Natural killer cell (primary cell): ENCODE measurements at regions not wholly inside any gene's neighbourhood (a gene's known extent, or its start where the extent isn't known, plus 50 kb on each side); places are given as distances from the start of the nearest gene placed in this dataset.

ENCODE experiments used
- ATAC-seq, 3 donors: fragments of 150-1000 bp in 2 of 3; fragments of 200-7000 bp in 1 of 3; cut with Tn5 transposase; 1 replicate in 1 of 3; 2 replicates in 2 of 3; pipeline ENCODE4 v1.10.0; 2021; ENCODE audit warnings: mild to moderate bottlenecking in 2 of 3, moderate library complexity in 2 of 3
- DNase-seq, 2 donors: peaks; one replicate each; pipeline versions ENCODE4 v3.0.0 to v3.0.0-alpha.2; 2013 to 2021; ENCODE audit warnings: mixed read lengths in 1 of 2
- H3K27ac ChIP-seq: one replicate; pipeline ENCODE4 v1.5.1; 2013; ENCODE audit warnings: mild to moderate bottlenecking, low read length
- H3K27me3 ChIP-seq: one replicate; pipeline ENCODE4 v1.6.1; 2013; ENCODE audit warnings: low read length; ENCODE audit not compliant: control insufficient read depth, insufficient read depth
- H3K36me3 ChIP-seq: one replicate; pipeline ENCODE4 v1.6.1; 2013; ENCODE audit warnings: low read length; ENCODE audit not compliant: control insufficient read depth, insufficient read depth
- H3K4me1 ChIP-seq: one replicate; pipeline ENCODE4 v1.6.1; 2013; ENCODE audit warnings: low read length; ENCODE audit not compliant: control insufficient read depth, insufficient read depth
- H3K4me3 ChIP-seq: one replicate; pipeline ENCODE4 v1.5.1; 2013; ENCODE audit warnings: low read length
- H3K9me3 ChIP-seq: one replicate; pipeline ENCODE4 v1.6.1; 2013; ENCODE audit warnings: low read length; ENCODE audit not compliant: control insufficient read depth, insufficient read depth
- H3K27ac Mint-ChIP-seq, 2 donors: one replicate each; pipeline ENCODE4 v1.8.0; 2022; ENCODE audit warnings: mild to moderate bottlenecking in 2 of 2, mixed read lengths in 2 of 2, moderate library complexity in 1 of 2
- H3K27me3 Mint-ChIP-seq, 2 donors: one replicate each; pipeline ENCODE4 v1.8.0; 2022; ENCODE audit warnings: low read depth in 2 of 2, mixed read lengths in 2 of 2
- H3K36me3 Mint-ChIP-seq: one replicate; pipeline ENCODE4 v1.8.0; 2022; ENCODE audit warnings: mixed read lengths
- H3K4me1 Mint-ChIP-seq, 2 donors: one replicate each; pipeline ENCODE4 v1.8.0; 2022; ENCODE audit warnings: mixed read lengths in 2 of 2
- H3K4me3 Mint-ChIP-seq: one replicate; pipeline ENCODE4 v1.8.0; 2022; ENCODE audit warnings: mild to moderate bottlenecking, moderate library complexity, mixed read lengths
- H3K9me3 Mint-ChIP-seq, 2 donors: one replicate each; pipeline ENCODE4 v1.8.0; 2022; ENCODE audit warnings: mixed read lengths in 2 of 2
- WGBS: methylation state at CpG from one replicate; pipeline ENCODE4 v1.1.7; 2013; ENCODE audit warnings: missing lambda C conversion rate; ENCODE audit not compliant: insufficient coverage; 5-methylcytosine and 5-hydroxymethylcytosine counted together
- intact Hi-C: fragments of 100-400 bp; cut with micrococcal nuclease; formaldehyde crosslinking; loops from one replicate; pipeline ENCODE4 v1.14.2; 2022
- TF ChIP-seq, protein P1 (sequence below): fragments of 200-600 bp; IDR thresholded peaks from one replicate; pipeline ENCODE4 v1.8.0; 2022; ENCODE audit warnings: antibody characterized with exemption

DNA sequence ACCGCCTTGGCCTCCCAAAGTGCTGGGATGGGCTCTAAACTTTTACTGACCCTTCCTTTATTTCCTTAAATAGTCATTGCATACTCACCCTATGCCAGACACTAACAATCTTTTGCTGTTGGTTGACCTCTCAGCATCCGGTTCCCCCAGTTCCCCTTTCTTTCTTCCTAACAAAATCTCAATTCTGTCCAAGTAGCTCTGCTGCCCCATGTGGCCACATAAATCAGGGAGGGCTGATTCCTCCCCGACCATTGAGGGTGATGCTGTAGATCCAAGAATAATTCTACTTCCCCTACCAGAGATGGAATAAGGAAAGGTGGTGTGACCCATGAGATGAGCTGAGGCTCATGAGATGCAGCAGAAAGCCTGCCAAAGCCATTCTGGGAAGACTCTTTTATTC, 315.3 kb upstream of the MSX2 start:
- Mint-ChIP-seq H3K4me3 (no peak overlapping the region), H3K9me3 (peaks cover 0 to 2% of the 10 kb centered on the region in 2 donors), H3K4me1 (no peaks in the 10 kb centered on the region), H3K27ac (no peak overlapping the region), H3K27me3 (peaks cover 8 to 36% of the 10 kb centered on the region in 2 donors), H3K36me3 (no peaks in the 10 kb centered on the region)
- Histone ChIP-seq H3K27ac (no peak overlapping the region), H3K4me3 (no peak overlapping the region), H3K36me3 (no peaks in the 10 kb centered on the region), H3K4me1 (no peaks in the 10 kb centered on the region), H3K27me3 (no peaks in the 10 kb centered on the region), H3K9me3 (no peaks in the 10 kb centered on the region)
- intact Hi-C loops: no loop called here
- peak in 1 of 3 donors; percentile 33 for ATAC-seq
- WGBS: 39% methylated on average over 2 of the region's 3 CpGs
- DNase-seq: no peak
- TF ChIP-seq, protein P1, sequence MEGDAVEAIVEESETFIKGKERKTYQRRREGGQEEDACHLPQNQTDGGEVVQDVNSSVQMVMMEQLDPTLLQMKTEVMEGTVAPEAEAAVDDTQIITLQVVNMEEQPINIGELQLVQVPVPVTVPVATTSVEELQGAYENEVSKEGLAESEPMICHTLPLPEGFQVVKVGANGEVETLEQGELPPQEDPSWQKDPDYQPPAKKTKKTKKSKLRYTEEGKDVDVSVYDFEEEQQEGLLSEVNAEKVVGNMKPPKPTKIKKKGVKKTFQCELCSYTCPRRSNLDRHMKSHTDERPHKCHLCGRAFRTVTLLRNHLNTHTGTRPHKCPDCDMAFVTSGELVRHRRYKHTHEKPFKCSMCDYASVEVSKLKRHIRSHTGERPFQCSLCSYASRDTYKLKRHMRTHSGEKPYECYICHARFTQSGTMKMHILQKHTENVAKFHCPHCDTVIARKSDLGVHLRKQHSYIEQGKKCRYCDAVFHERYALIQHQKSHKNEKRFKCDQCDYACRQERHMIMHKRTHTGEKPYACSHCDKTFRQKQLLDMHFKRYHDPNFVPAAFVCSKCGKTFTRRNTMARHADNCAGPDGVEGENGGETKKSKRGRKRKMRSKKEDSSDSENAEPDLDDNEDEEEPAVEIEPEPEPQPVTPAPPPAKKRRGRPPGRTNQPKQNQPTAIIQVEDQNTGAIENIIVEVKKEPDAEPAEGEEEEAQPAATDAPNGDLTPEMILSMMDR: no peak

DNA sequence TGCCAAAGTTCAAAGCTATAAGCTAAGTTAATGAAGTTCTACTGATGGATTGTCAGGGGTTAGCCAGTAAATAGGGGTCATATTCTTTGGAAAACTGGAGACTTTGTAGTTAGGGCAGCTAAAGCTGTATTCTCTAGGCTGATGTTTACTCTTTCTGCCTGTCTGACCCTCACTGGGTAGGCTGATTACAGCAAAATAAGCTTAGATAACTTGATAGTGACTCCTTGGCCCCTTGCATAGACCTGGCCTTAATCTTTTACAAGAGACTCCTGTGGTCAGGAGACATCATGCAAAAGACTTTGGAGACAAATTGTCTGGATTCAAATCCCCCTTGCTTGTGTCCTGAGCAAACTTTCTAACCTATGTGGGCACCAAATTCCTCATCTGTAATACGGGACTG, 314.4 kb upstream of the MSX2 start:
- peaks cover 8 to 40% of the 10 kb centered on the region in 2 donors for H3K27me3 Mint-ChIP-seq

DNA sequence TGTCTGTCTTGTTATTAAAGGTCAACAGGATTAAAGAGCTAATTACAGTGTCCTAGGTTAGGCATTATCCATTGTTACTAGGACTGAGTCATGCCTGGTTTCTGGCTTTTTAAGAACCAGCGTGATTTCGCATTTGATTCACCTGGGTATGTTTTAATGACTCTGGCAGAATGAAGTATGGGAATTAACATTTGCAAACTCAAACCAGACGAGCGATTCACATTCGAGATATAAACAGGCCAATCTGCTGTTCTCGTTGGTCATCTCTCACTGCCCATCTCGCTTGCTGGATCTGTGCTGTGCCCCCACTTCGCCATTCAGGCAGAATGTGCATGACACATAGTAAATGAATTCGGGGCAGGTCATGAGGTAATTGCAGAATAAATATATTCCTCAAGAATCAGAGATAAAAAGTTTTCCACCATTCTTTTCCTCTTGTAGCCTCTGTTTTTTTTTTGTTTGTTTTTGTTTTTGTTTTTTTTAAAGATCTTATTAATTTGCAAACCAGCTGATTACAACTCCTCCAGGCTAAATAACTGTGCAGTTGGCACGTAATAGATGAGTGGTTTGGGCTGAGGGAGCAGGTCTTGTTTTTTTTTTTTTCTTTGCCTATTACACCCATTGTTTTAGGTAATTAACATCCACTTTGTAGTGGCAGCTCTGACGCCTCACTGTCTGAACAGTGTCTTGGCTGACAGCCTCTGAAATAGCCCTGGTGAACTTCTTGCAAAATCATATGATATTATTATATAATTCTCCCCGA, 313.5 kb upstream of the MSX2 start:
- H3K9me3 ChIP-seq: no peaks in the 10 kb centered on the region
- Mint-ChIP-seq H3K27ac (no peak overlapping the region), H3K4me1 (no peaks in the 10 kb centered on the region), H3K36me3 (no peaks in the 10 kb centered on the region), H3K9me3 (peaks cover 0 to 2% of the 10 kb centered on the region in 2 donors), H3K4me3 (no peak overlapping the region), H3K27me3 (peaks cover 7 to 45% of the 10 kb centered on the region in 2 donors)
- no peaks in the 10 kb centered on the region for H3K4me1 ChIP-seq
- no peaks in the 10 kb centered on the region for H3K27me3 ChIP-seq
- TF ChIP-seq, protein P1: no peak
- no peaks in the 10 kb centered on the region for H3K36me3 ChIP-seq
- no peak overlapping the region for H3K4me3 ChIP-seq
- 87% methylated on average over 10 of the region's 12 CpGs for WGBS
- intact Hi-C loops: no loop called here
- DNase-seq (no peak), ATAC-seq (no peak)
- H3K27ac ChIP-seq: no peak overlapping the region

More for the DNA sequence above, 314.4 kb upstream of the MSX2 start:
- intact Hi-C loops: no loop called here
- 92% methylated on average over 1 of the region's 1 CpG for WGBS
- Histone ChIP-seq H3K27ac (no peak overlapping the region), H3K4me1 (no peaks in the 10 kb centered on the region), H3K4me3 (no peak overlapping the region), H3K27me3 (no peaks in the 10 kb centered on the region), H3K36me3 (no peaks in the 10 kb centered on the region), H3K9me3 (no peaks in the 10 kb centered on the region)
- Mint-ChIP-seq H3K36me3 (no peaks in the 10 kb centered on the region), H3K4me1 (no peaks in the 10 kb centered on the region), H3K9me3 (peaks cover 0 to 2% of the 10 kb centered on the region in 2 donors), H3K4me3 (no peak overlapping the region), H3K27ac (no peak overlapping the region)
- ATAC-seq (no peak), DNase-seq (no peak)
- TF ChIP-seq, protein P1: no peak

DNA sequence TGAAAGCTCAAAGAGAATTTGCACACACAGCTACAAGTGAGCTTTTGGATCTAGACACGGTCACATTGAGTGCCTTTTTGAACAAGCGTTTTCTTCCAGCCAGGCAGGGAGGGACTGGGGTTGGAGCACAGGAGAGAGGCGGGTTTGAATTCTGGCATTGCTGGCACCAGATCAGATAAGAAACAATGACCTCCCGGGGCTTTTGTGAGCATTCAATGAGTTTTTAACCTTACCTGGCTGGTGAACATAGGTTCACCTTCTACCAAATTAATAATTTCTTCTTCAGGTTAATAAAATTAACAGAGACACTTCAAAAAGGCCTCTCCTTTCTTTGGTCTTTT, 312.9 kb upstream of the MSX2 start:
- H3K9me3 Mint-ChIP-seq: peaks cover 0 to 2% of the 10 kb centered on the region in 2 donors
- no peaks in the 10 kb centered on the region for H3K36me3 ChIP-seq
- no peaks in the 10 kb centered on the region for H3K4me1 Mint-ChIP-seq

More for the DNA sequence above, 312.9 kb upstream of the MSX2 start:
- Histone ChIP-seq H3K27ac (no peak overlapping the region), H3K4me1 (no peaks in the 10 kb centered on the region), H3K27me3 (no peaks in the 10 kb centered on the region), H3K4me3 (no peak overlapping the region), H3K9me3 (no peaks in the 10 kb centered on the region)
- intact Hi-C loops: no loop called here
- Mint-ChIP-seq H3K36me3 (no peaks in the 10 kb centered on the region), H3K27me3 (peaks cover 8 to 47% of the 10 kb centered on the region in 2 donors), H3K4me3 (no peak overlapping the region), H3K27ac (no peak overlapping the region)
- DNase-seq: no peak
- 85% methylated on average over 4 of the region's 4 CpGs for WGBS
- no peak for ATAC-seq
- TF ChIP-seq, protein P1: no peak
